ENCODE measurements at regions not wholly inside any gene's neighbourhood (a gene's known extent, or its start where the extent isn't known, plus 50 kb on each side); places are given as distances from the start of the nearest gene placed in this dataset.

GRCh38 chr12:90741611-90742010 is 213.4 kb downstream of the CCER1 start:
- no peak for ATAC-seq
- H3K4me3 ChIP-seq, result no peak overlapping the region
- H3K9me3 ChIP-seq, result peaks cover 0 to 2% of the 10 kb centered on the region in 2 donors
- intact Hi-C loops (cut with DNase I), result no loop called here
- TF ChIP-seq CTCF (IDR thresholded peaks at IDR 0.05), result no peak
- H3K27me3 ChIP-seq, result no peaks in the 10 kb centered on the region
- DNase-seq, result no peak
- no peaks in the 10 kb centered on the region for H3K4me1 ChIP-seq
- H3K27ac ChIP-seq, result no peak overlapping the region
- H3K36me3 ChIP-seq, result no peaks in the 10 kb centered on the region

- DNase-seq (no peak), ATAC-seq (no peak)
- H3K4me1 ChIP-seq, result no peaks in the 10 kb centered on the region
- H3K36me3 ChIP-seq, result no peaks in the 10 kb centered on the region
- intact Hi-C loops (cut with DNase I), result no loop called here
- H3K27me3 ChIP-seq, result no peaks in the 10 kb centered on the region
- H3K4me3 ChIP-seq, result no peak overlapping the region
- peaks cover 0 to 2% of the 10 kb centered on the region in 2 donors for H3K9me3 ChIP-seq
- no peak for TF ChIP-seq CTCF (IDR thresholded peaks at IDR 0.05)
- no peak overlapping the region for H3K27ac ChIP-seq
Measured at GRCh38 chr12:90729736-90730135, 225.2 kb downstream of the CCER1 start.

- Histone ChIP-seq H3K27me3 (no peaks in the 10 kb centered on the region), H3K4me1 (no peaks in the 10 kb centered on the region), H3K4me3 (no peak overlapping the region), H3K36me3 (no peaks in the 10 kb centered on the region), H3K9me3 (no peaks in the 10 kb centered on the region), H3K27ac (no peak overlapping the region)
- no peak for DNase-seq
- intact Hi-C loops (cut with DNase I), result no loop called here
- TF ChIP-seq CTCF (IDR thresholded peaks at IDR 0.05), result no peak
- ATAC-seq, result peak; percentile 65
Measured at GRCh38 chr12:90712671-90713070, 242.3 kb downstream of the CCER1 start.

GRCh38 chr12:90710711-90711110 is 244.3 kb downstream of the CCER1 start:
- intact Hi-C loops (cut with DNase I), result no loop called here
- no peak for TF ChIP-seq CTCF (IDR thresholded peaks at IDR 0.05)
- ATAC-seq (no peak), DNase-seq (no peak)
- no peaks in the 10 kb centered on the region for H3K36me3 ChIP-seq
- H3K27ac ChIP-seq, result no peak overlapping the region
- no peak overlapping the region for H3K4me3 ChIP-seq
- H3K4me1 ChIP-seq, result no peaks in the 10 kb centered on the region
- no peaks in the 10 kb centered on the region for H3K9me3 ChIP-seq
- no peaks in the 10 kb centered on the region for H3K27me3 ChIP-seq

- no peak for TF ChIP-seq CTCF (IDR thresholded peaks at IDR 0.05)
- ATAC-seq, result no peak
- peak in 1 of 4 donors; percentile 49 for DNase-seq
- Histone ChIP-seq H3K4me3 (no peak overlapping the region), H3K27ac (no peak overlapping the region), H3K36me3 (no peaks in the 10 kb centered on the region), H3K4me1 (no peaks in the 10 kb centered on the region), H3K9me3 (no peaks in the 10 kb centered on the region), H3K27me3 (no peaks in the 10 kb centered on the region)
- intact Hi-C loops (cut with DNase I), result no loop called here
Measured at GRCh38 chr12:90706036-90706435, 248.9 kb downstream of the CCER1 start.

All from left lung (tissue), 4 donors.